GM23338 (cell line): ENCODE measurements at regions not wholly inside any gene's neighbourhood (a gene's known extent, or its start where the extent isn't known, plus 50 kb on each side); places are given as distances from the start of the nearest gene placed in this dataset.

ENCODE experiments used
- ATAC-seq: fragments of 200-7000 bp; cut with Tn5 transposase; 3 replicates; pipeline ENCODE4 v1.9.1; 2020
- DNase-seq: peaks from one replicate; pipeline ENCODE4 v3.0.0-alpha.2; 2015; ENCODE audit warnings: low spot score
- H2AFZ ChIP-seq: fragments of 200-600 bp; sonication (generic); 2 replicates; pipeline ENCODE4 v1.8.0; 2016; ENCODE audit warnings: antibody characterized with exemption, mild to moderate bottlenecking, moderate library complexity
- H3F3A ChIP-seq: fragments of 200-600 bp; sonication (generic); replicated peaks from 2 replicates; pipeline ENCODE4 v1.8.0; 2017; ENCODE audit warnings: antibody characterized with exemption, mixed run types, low read depth
- H3K27ac ChIP-seq: fragments of 200-600 bp; sonication (generic); 2 replicates; pipeline ENCODE4 v1.6.1; 2016; ENCODE audit warnings: low read depth
- H3K27me3 ChIP-seq: fragments of 200-600 bp; sonication (generic); 2 replicates; pipeline ENCODE4 v1.8.0; 2016; ENCODE audit warnings: mild to moderate bottlenecking, mixed run types, moderate library complexity; ENCODE audit not compliant: insufficient read depth
- H3K36me3 ChIP-seq: fragments of 200-600 bp; sonication (generic); 2 replicates; pipeline ENCODE4 v1.8.0; 2016; ENCODE audit warnings: mild to moderate bottlenecking; ENCODE audit not compliant: insufficient read depth
- H3K4me1 ChIP-seq: fragments of 200-600 bp; sonication (generic); 2 replicates; pipeline ENCODE4 v1.8.0; 2016; ENCODE audit warnings: mild to moderate bottlenecking, moderate library complexity; ENCODE audit not compliant: insufficient read depth
- H3K4me2 ChIP-seq: fragments of 200-600 bp; sonication (generic); 2 replicates; pipeline ENCODE4 v1.7.1; 2017; ENCODE audit warnings: mixed run types
- H3K4me3 ChIP-seq: fragments of 200-600 bp; sonication (generic); 2 replicates; pipeline ENCODE4 v1.6.1; 2016; ENCODE audit warnings: mixed run types
- H3K79me2 ChIP-seq: fragments of 200-600 bp; sonication (generic); replicated peaks from 2 replicates; pipeline ENCODE4 v1.8.0; 2017; ENCODE audit warnings: mild to moderate bottlenecking; ENCODE audit not compliant: insufficient read depth
- H3K9me2 ChIP-seq: fragments of 200-600 bp; sonication (generic); 2 replicates; pipeline ENCODE4 v1.8.0; 2017; ENCODE audit not compliant: insufficient read depth
- H4K20me1 ChIP-seq: fragments of 200-600 bp; sonication (generic); replicated peaks from 2 replicates; pipeline ENCODE4 v1.8.0; 2017; ENCODE audit warnings: mild to moderate bottlenecking; ENCODE audit not compliant: insufficient read depth
- H3K27ac Mint-ChIP-seq: 2 replicates; pipeline ENCODE4 v1.8.0; 2020; ENCODE audit warnings: inconsistent platforms, mild to moderate bottlenecking, moderate library complexity, mixed read lengths
- H3K27me3 Mint-ChIP-seq: 3 replicates; pipeline ENCODE4 v1.8.0; 2022; ENCODE audit warnings: low read depth, mild to moderate bottlenecking, moderate library complexity, mixed read lengths, inconsistent platforms; ENCODE audit not compliant: insufficient read depth, poor library complexity
- H3K36me3 Mint-ChIP-seq: 3 replicates; pipeline ENCODE4 v1.8.0; 2021; ENCODE audit warnings: low read depth, mild to moderate bottlenecking, inconsistent platforms, moderate library complexity, mixed read lengths
- H3K4me1 Mint-ChIP-seq: 3 replicates; pipeline ENCODE4 v1.8.0; 2020; ENCODE audit warnings: mild to moderate bottlenecking, inconsistent platforms, mixed read lengths
- H3K4me3 Mint-ChIP-seq: 3 replicates; pipeline ENCODE4 v1.8.0; 2021; ENCODE audit warnings: moderate library complexity, mild to moderate bottlenecking, inconsistent platforms, mixed read lengths
- H3K9me3 Mint-ChIP-seq: 3 replicates; pipeline ENCODE4 v1.8.0; 2020; ENCODE audit warnings: moderate library complexity, mild to moderate bottlenecking, inconsistent platforms, mixed read lengths
- CREB1 ChIP-seq: fragments of 250-450 bp; sonication (Bioruptor Pico); IDR thresholded peaks from 2 replicates; pipeline ENCODE4 v1.5.0; 2020; ENCODE audit warnings: low read depth, mild to moderate bottlenecking, moderate library complexity
- ETS1 ChIP-seq: IDR thresholded peaks from 2 replicates; pipeline ENCODE4 v1.6.1; 2016; ENCODE audit warnings: antibody characterized with exemption
- EZH2 ChIP-seq: fragments of 200-600 bp; sonication (generic); IDR thresholded peaks from one replicate; pipeline ENCODE4 v1.8.0; 2017; ENCODE audit warnings: antibody characterized with exemption, mild to moderate bottlenecking, low read depth; ENCODE audit not compliant: unreplicated experiment
- NANOG ChIP-seq: IDR thresholded peaks from 2 replicates; pipeline ENCODE4 v1.6.1; 2016; ENCODE audit warnings: antibody characterized with exemption, borderline replicate concordance
- POLR2AphosphoS5 ChIP-seq: IDR thresholded peaks from 2 replicates; pipeline ENCODE4 v1.6.1; 2016; ENCODE audit warnings: antibody characterized with exemption, low read depth
- STAT1 ChIP-seq: IDR thresholded peaks from one replicate; pipeline ENCODE4 v1.6.1; 2016; ENCODE audit warnings: antibody characterized with exemption; ENCODE audit not compliant: unreplicated experiment
- TF ChIP-seq, protein P1 (sequence below): fragments of 250-450 bp; sonication (Bioruptor Pico); IDR thresholded peaks from 2 replicates; pipeline ENCODE4 v1.5.0; 2020; ENCODE audit warnings: mild to moderate bottlenecking, moderate library complexity
- TF ChIP-seq, protein P2 (sequence below): IDR thresholded peaks from one replicate; pipeline ENCODE4 v1.6.1; 2018; ENCODE audit warnings: antibody characterized with exemption; ENCODE audit not compliant: unreplicated experiment
- TF ChIP-seq, protein P3 (sequence below), 2 experiments: fragments of 200-600 bp in 1 of 2; sonication (generic) in 1 of 2; conservative IDR thresholded peaks; 2 replicates each; pipeline versions ENCODE4 v1.5.1 to v1.6.1; 2016 to 2017; ENCODE audit warnings: antibody characterized with exemption in 2 of 2, low read depth in 2 of 2, mild to moderate bottlenecking in 2 of 2, moderate library complexity in 1 of 2

- Histone ChIP-seq H3K79me2 (no peaks in the 10 kb centered on the region), H3K4me3 (no peak overlapping the region), H3K4me2 (no peak overlapping the region), H3K36me3 (no peaks in the 10 kb centered on the region), H3K4me1 (peaks cover 1% of the 10 kb centered on the region), H3K27me3 (no peaks in the 10 kb centered on the region), H2AFZ (no peak overlapping the region), H3K27ac (no peak overlapping the region), H4K20me1 (no peaks in the 10 kb centered on the region), H3K9me2 (no peaks in the 10 kb centered on the region), H3F3A (no peaks in the 10 kb centered on the region)
- no peak for TF ChIP-seq EZH2
- no peak for TF ChIP-seq STAT1
- TF ChIP-seq NANOG: no peak
- no peak for TF ChIP-seq CREB1 (CRISPR knock-in tag)
- H3K36me3 Mint-ChIP-seq: no peaks in the 10 kb centered on the region
- no peaks in the 10 kb centered on the region for H3K9me3 Mint-ChIP-seq
- no peak for ATAC-seq
- H3K27ac Mint-ChIP-seq: no peak overlapping the region
- H3K27me3 Mint-ChIP-seq: peaks cover 10% of the 10 kb centered on the region
- no peak for DNase-seq
- H3K4me3 Mint-ChIP-seq: no peak overlapping the region
- peaks cover 7% of the 10 kb centered on the region for H3K4me1 Mint-ChIP-seq
Observed at GRCh38 chr18:23320709-23321236, 132.3 kb upstream of the RIOK3 start.

DNA sequence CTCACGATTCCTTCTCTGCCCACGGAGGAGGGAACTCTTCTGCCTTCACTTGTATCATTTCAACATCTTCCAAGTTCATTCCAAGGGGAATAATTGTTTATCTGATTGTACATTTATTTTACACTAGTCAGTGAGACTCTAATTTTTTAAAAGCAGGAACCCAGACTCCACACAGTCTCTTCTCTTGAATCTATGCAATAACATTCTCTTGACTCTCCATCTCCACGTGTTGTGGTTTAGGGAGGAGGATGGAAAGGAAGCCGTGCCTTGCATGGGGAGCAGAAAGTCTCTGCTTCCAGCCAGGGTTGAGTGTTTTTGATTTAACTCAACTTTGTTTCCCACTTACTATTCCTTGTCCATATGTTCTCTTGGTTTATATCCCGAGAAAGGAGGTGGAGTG lies 131.1 kb upstream of the RIOK3 start:
- Histone ChIP-seq H3K79me2 (no peaks in the 10 kb centered on the region), H4K20me1 (no peaks in the 10 kb centered on the region), H3K27ac (no peak overlapping the region), H3K4me2 (no peak overlapping the region), H3K4me3 (no peak overlapping the region), H3F3A (no peaks in the 10 kb centered on the region), H3K9me2 (no peaks in the 10 kb centered on the region), H3K27me3 (no peaks in the 10 kb centered on the region), H2AFZ (no peak overlapping the region), H3K36me3 (no peaks in the 10 kb centered on the region), H3K4me1 (no peaks in the 10 kb centered on the region; the same call in 1 of the 2 replicates)
- Mint-ChIP-seq H3K9me3 (no peaks in the 10 kb centered on the region), H3K27me3 (peaks cover 10% of the 10 kb centered on the region), H3K4me3 (no peak overlapping the region), H3K4me1 (peaks cover 7% of the 10 kb centered on the region), H3K27ac (no peak overlapping the region), H3K36me3 (no peaks in the 10 kb centered on the region)
- no peak for DNase-seq
- ATAC-seq: no peak
- TF ChIP-seq NANOG (no peak), ETS1 (no peak), POLR2AphosphoS5 (no peak), EZH2 (no peak)
- TF ChIP-seq, protein P1, sequence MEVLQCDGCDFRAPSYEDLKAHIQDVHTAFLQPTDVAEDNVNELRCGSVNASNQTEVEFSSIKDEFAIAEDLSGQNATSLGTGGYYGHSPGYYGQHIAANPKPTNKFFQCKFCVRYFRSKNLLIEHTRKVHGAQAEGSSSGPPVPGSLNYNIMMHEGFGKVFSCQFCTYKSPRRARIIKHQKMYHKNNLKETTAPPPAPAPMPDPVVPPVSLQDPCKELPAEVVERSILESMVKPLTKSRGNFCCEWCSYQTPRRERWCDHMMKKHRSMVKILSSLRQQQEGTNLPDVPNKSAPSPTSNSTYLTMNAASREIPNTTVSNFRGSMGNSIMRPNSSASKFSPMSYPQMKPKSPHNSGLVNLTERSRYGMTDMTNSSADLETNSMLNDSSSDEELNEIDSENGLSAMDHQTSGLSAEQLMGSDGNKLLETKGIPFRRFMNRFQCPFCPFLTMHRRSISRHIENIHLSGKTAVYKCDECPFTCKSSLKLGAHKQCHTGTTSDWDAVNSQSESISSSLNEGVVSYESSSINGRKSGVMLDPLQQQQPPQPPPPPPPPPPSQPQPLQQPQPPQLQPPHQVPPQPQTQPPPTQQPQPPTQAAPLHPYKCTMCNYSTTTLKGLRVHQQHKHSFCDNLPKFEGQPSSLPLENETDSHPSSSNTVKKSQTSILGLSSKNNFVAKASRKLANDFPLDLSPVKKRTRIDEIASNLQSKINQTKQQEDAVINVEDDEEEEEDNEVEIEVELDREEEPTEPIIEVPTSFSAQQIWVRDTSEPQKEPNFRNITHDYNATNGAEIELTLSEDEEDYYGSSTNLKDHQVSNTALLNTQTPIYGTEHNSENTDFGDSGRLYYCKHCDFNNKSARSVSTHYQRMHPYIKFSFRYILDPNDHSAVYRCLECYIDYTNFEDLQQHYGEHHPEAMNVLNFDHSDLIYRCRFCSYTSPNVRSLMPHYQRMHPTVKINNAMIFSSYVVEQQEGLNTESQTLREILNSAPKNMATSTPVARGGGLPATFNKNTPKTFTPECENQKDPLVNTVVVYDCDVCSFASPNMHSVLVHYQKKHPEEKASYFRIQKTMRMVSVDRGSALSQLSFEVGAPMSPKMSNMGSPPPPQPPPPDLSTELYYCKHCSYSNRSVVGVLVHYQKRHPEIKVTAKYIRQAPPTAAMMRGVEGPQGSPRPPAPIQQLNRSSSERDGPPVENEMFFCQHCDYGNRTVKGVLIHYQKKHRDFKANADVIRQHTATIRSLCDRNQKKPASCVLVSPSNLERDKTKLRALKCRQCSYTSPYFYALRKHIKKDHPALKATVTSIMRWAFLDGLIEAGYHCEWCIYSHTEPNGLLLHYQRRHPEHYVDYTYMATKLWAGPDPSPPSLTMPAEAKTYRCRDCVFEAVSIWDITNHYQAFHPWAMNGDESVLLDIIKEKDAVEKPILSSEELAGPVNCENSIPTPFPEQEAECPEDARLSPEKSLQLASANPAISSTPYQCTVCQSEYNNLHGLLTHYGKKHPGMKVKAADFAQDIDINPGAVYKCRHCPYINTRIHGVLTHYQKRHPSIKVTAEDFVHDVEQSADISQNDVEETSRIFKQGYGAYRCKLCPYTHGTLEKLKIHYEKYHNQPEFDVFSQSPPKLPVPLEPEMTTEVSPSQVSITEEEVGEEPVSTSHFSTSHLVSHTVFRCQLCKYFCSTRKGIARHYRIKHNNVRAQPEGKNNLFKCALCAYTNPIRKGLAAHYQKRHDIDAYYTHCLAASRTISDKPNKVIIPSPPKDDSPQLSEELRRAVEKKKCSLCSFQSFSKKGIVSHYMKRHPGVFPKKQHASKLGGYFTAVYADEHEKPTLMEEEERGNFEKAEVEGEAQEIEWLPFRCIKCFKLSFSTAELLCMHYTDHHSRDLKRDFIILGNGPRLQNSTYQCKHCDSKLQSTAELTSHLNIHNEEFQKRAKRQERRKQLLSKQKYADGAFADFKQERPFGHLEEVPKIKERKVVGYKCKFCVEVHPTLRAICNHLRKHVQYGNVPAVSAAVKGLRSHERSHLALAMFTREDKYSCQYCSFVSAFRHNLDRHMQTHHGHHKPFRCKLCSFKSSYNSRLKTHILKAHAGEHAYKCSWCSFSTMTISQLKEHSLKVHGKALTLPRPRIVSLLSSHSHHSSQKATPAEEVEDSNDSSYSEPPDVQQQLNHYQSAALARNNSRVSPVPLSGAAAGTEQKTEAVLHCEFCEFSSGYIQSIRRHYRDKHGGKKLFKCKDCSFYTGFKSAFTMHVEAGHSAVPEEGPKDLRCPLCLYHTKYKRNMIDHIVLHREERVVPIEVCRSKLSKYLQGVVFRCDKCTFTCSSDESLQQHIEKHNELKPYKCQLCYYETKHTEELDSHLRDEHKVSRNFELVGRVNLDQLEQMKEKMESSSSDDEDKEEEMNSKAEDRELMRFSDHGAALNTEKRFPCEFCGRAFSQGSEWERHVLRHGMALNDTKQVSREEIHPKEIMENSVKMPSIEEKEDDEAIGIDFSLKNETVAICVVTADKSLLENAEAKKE (CRISPR knock-in tag): no peak
- TF ChIP-seq, protein P2, sequence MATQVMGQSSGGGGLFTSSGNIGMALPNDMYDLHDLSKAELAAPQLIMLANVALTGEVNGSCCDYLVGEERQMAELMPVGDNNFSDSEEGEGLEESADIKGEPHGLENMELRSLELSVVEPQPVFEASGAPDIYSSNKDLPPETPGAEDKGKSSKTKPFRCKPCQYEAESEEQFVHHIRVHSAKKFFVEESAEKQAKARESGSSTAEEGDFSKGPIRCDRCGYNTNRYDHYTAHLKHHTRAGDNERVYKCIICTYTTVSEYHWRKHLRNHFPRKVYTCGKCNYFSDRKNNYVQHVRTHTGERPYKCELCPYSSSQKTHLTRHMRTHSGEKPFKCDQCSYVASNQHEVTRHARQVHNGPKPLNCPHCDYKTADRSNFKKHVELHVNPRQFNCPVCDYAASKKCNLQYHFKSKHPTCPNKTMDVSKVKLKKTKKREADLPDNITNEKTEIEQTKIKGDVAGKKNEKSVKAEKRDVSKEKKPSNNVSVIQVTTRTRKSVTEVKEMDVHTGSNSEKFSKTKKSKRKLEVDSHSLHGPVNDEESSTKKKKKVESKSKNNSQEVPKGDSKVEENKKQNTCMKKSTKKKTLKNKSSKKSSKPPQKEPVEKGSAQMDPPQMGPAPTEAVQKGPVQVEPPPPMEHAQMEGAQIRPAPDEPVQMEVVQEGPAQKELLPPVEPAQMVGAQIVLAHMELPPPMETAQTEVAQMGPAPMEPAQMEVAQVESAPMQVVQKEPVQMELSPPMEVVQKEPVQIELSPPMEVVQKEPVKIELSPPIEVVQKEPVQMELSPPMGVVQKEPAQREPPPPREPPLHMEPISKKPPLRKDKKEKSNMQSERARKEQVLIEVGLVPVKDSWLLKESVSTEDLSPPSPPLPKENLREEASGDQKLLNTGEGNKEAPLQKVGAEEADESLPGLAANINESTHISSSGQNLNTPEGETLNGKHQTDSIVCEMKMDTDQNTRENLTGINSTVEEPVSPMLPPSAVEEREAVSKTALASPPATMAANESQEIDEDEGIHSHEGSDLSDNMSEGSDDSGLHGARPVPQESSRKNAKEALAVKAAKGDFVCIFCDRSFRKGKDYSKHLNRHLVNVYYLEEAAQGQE: no peak
- TF ChIP-seq, protein P3, sequence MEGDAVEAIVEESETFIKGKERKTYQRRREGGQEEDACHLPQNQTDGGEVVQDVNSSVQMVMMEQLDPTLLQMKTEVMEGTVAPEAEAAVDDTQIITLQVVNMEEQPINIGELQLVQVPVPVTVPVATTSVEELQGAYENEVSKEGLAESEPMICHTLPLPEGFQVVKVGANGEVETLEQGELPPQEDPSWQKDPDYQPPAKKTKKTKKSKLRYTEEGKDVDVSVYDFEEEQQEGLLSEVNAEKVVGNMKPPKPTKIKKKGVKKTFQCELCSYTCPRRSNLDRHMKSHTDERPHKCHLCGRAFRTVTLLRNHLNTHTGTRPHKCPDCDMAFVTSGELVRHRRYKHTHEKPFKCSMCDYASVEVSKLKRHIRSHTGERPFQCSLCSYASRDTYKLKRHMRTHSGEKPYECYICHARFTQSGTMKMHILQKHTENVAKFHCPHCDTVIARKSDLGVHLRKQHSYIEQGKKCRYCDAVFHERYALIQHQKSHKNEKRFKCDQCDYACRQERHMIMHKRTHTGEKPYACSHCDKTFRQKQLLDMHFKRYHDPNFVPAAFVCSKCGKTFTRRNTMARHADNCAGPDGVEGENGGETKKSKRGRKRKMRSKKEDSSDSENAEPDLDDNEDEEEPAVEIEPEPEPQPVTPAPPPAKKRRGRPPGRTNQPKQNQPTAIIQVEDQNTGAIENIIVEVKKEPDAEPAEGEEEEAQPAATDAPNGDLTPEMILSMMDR (conservative IDR thresholded peaks at IDR 0.05; ENCODE audit: low read depth in 2 of 2): no peak
